Endothelial cell of umbilical vein (primary cell): ENCODE measurements at regions not wholly inside any gene's neighbourhood (a gene's known extent, or its start where the extent isn't known, plus 50 kb on each side); places are given as distances from the start of the nearest gene placed in this dataset.

Experiments used
- CTCF ChIP-seq, 2 donors: IDR thresholded peaks; 1 replicate in 1 of 2; 2 replicates in 1 of 2; pipeline ENCODE4 v1.5.1; 2011; ENCODE audit warnings: low read length in 2 of 2, mild to moderate bottlenecking in 2 of 2, moderate library complexity in 2 of 2, control low read depth in 1 of 2, inconsistent platforms in 1 of 2, low read depth in 1 of 2; ENCODE audit not compliant: insufficient read depth in 1 of 2; ENCODE audit errors: extremely low read depth in 1 of 2
- EZH2 ChIP-seq: IDR thresholded peaks from 2 replicates; pipeline ENCODE4 v1.6.1; 2012; ENCODE audit warnings: borderline replicate concordance, low read depth, mild to moderate bottlenecking, moderate library complexity, low read length, inconsistent platforms; ENCODE audit not compliant: severe bottlenecking
- FOS ChIP-seq: IDR thresholded peaks from 2 replicates; pipeline ENCODE4 v1.6.1; 2011; ENCODE audit warnings: mild to moderate bottlenecking, low read length, moderate library complexity, borderline replicate concordance; ENCODE audit not compliant: insufficient read depth
- MAX ChIP-seq: IDR thresholded peaks from 2 replicates; pipeline ENCODE4 v1.6.1; 2011; ENCODE audit not compliant: insufficient read depth, insufficient read length
- POLR2A ChIP-seq: IDR thresholded peaks from 2 replicates; pipeline ENCODE4 v1.6.1; 2012; ENCODE audit warnings: low read depth, mild to moderate bottlenecking, control low read depth, low read length

DNA sequence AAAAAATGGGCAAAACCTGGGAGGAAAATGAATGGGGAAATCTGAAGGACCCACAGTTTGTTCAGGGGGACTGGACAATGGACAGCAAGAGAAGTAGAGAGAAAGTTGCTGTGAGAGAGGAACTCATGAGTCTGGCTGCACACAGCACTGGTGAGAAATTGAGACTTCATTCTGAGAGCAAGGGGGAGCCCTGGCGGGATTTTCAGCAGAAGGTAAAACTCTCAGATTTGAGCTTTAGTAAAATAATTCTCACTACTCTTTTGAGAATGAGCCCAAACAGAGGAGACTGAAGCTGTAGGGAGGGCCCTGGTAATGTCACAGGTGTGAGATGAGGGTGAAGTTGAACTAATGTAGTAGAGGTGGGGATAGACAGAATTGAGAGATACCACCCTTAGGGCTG is 438.6 kb downstream of the OMA1 start:
- no peak for TF ChIP-seq CTCF (IDR thresholded peaks at IDR 0.05; ENCODE audit: extremely low read depth in 1 of 2, insufficient read depth in 1 of 2, low read depth in 1 of 2, low read length in 2 of 2)
- TF ChIP-seq FOS, result no peak
- no peak for TF ChIP-seq MAX
- no peak for TF ChIP-seq POLR2A
- TF ChIP-seq EZH2, result no peak
